ENCODE measurements at regions not wholly inside any gene's neighbourhood (a gene's known extent, or its start where the extent isn't known, plus 50 kb on each side); places are given as distances from the start of the nearest gene placed in this dataset.

DNA sequence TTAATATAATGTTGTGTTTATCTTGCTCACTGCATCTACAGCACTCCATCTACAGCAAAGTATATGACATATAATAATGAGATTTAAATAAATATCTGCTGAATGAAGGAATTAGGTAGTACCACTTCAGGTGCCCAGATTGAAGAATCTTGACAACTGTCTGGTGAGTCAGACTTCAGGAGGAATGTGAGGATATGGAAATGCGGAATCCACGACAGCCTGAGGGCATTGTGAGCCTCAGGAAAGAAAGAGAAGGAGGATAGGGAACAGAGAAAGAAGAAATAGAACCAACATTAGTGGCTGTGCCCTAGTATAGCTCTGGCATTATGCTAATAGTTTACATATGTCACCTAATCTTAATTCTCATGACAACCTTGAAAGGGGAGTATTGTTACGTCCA lies 304.4 kb downstream of the AASDHPPT start:
- TF ChIP-seq GATA2 (IDR thresholded peaks at IDR 0.05; ENCODE audit: low read depth, low read length) (no peak), GATA3 (IDR thresholded peaks at IDR 0.05; ENCODE audit: low read depth, low read length) (no peak)

DNA sequence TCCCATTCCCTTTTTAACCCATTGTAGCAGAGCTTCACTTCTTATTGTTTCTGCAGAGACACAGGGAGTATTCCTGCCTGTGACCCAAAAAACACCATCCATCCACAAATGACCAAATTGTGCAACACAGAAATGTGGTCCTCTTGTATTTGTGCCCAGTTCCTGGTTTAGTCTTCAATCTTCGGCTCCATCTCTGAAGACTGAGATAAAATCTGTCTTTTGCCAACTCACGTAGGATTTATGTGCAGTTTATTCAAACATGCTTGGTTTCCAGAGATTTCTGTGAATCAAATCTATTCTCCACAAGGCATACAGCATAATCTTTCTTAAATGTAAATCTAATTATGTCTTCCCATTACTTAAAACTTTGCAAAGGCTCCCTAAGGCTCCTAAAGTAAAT lies 307.0 kb downstream of the AASDHPPT start:
- TF ChIP-seq GATA3 (IDR thresholded peaks at IDR 0.05; ENCODE audit: low read depth, low read length) (no peak), GATA2 (IDR thresholded peaks at IDR 0.05; ENCODE audit: low read depth, low read length) (no peak)

DNA sequence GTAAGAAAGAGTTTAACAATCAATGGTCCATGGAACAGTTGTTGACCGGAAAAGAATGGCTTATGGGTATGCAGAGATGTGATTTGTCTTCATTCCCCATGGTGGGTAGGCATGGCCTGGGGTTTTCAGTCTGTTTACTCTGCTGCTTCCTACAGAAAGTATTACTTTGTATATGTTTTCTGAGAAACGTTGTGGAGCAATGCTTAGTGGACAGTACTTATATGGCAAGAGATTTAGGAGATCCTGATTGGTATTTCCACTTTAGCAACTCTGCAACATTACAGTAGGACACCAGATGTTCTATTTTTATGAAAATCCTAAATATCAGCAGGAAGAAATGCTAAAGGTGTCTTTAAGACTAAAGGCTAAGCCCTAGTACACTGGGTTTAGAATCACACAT lies 309.1 kb downstream of the AASDHPPT start:
- TF ChIP-seq GATA2 (IDR thresholded peaks at IDR 0.05; ENCODE audit: low read depth, low read length), result no peak
- no peak for TF ChIP-seq GATA3 (IDR thresholded peaks at IDR 0.05; ENCODE audit: low read depth, low read length)

DNA sequence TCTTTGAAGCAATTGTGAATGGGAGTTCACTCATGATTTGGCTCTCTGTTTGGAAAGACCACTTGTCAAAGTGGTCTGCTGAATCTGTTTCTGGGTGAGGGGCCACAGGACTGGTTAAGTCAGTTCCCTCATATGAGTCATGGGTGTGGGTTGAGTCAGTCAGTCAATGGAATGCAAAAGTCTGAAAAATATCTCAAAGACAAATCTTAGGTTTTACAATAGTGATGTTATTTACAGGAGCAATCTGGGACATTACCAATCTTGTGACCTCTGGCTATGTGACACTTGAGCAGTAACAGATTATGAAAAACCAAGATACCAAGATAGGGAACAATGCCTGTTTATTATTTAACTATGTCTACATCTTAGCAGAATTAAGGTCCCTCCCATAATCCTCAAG lies 311.6 kb downstream of the AASDHPPT start:
- no peak for TF ChIP-seq GATA2 (IDR thresholded peaks at IDR 0.05; ENCODE audit: low read depth, low read length)
- no peak for TF ChIP-seq GATA3 (IDR thresholded peaks at IDR 0.05; ENCODE audit: low read depth, low read length)

DNA sequence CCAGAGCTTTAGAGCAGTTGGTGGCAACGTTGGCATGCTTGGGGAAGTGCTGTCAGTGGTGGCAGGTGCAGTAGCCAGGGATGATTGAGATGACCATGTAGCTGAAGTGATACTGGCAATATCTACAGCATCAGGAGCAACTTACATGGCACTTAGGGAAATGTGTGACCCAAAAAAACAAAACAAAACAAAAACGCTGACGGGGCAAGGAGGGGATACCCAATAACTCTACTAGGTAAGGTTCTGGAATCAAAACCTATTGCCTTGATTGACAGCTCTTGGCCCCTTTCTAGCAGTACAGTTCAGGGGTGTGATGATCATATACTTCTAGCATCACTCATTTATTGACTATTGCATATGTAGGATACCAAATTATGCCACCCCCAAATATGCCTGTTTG lies 312.6 kb downstream of the AASDHPPT start:
- no peak for TF ChIP-seq GATA2 (IDR thresholded peaks at IDR 0.05; ENCODE audit: low read depth, low read length)
- no peak for TF ChIP-seq GATA3 (IDR thresholded peaks at IDR 0.05; ENCODE audit: low read depth, low read length)

DNA sequence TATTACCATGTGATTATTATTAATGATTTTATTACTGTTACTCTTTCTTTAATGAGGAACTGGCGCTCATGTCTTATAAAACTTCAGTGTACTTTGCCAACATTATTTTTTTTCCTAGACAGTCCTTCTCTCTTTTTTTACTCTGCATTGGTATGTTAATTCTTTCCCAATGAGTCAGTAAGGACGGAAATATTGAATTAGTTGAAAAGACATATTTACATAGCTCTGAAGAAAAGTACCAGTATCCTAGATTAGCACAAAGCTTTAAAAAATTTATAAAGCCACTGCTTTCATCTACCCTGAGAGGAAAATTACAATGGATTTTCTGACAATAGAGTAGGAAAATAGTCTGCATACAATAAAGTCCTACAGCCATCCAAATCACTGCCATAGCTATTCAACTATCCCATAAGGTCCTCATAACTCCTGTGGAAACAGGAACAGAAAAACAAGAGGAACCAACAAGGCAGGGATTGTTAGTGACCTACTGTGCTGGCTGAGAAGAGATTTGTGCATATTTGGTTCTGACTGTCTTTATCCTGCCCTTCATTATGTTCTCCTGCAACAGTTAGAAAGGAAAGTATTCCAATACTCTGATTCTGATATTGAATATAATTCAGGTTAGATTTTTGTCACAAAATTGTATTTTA lies 314.4 kb downstream of the AASDHPPT start:
- TF ChIP-seq GATA2 (IDR thresholded peaks at IDR 0.05; ENCODE audit: low read depth, low read length) (no peak), GATA3 (IDR thresholded peaks at IDR 0.05; ENCODE audit: low read depth, low read length) (no peak)

DNA sequence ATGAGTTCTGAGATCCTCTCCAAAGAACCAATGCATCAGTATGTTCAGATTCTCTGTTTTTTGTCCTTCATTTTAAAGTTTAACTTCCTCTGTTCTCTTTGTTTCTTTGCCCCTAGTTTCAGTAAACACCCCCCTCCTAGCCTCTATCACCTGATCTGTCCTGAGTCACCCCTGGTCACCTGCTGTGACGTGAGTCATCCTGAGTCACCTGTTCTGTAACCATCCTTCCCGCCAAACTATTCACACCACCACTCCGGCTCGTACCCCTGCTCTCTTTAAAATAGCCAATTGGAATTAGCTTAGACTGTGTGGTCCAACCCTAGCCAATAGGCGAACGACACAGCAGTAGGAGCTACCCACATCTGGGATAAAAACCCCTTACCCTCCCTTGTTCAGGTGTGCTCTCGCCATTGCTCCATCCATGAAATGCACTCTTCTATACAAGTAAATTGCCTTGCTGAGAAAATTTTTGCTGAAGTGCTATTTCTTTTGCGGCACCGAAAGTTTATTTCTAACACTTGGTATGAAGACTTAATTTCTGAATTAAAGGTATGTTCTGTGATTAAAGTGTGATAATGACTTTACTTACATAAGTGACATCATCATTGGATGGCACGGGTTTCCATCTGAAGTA lies 318.4 kb downstream of the AASDHPPT start:
- TF ChIP-seq GATA3 (IDR thresholded peaks at IDR 0.05; ENCODE audit: low read depth, low read length), result no peak
- no peak for TF ChIP-seq GATA2 (IDR thresholded peaks at IDR 0.05; ENCODE audit: low read depth, low read length)

DNA sequence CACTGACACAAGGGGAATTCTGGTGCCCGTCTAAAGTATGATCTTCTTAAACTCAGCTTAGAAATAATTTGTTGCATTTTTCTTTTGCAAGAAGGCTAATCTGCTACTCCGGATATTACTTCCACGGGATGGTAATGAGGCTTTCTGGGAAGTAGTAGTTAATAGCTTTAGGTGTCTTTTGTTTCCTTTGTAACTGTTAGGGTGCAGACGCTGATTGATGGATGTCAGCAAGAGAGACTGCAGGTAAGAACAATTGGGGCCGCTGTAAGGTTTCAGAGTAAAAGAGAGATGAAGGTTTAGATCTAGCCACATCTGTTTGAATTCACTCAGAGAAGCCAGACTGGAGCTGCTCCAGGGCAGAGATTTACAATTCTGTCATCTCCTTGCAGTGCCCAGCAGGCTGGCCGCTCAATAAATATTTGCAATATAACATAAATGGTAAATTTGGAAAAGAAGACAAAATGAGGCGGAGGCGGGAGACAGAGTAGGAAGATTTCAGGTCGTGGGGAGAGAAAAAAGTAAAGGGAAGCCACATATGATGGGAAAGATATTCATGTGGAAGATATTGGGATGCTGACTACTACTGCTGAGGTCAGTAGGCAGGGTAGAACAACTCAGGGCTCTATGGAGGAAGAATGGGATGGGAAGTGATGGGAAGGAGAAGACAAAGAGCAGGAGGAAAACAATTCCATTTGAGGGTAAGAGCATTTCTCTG lies 320.5 kb downstream of the AASDHPPT start:
- no peak for TF ChIP-seq GATA2 (IDR thresholded peaks at IDR 0.05; ENCODE audit: low read depth, low read length)

DNA sequence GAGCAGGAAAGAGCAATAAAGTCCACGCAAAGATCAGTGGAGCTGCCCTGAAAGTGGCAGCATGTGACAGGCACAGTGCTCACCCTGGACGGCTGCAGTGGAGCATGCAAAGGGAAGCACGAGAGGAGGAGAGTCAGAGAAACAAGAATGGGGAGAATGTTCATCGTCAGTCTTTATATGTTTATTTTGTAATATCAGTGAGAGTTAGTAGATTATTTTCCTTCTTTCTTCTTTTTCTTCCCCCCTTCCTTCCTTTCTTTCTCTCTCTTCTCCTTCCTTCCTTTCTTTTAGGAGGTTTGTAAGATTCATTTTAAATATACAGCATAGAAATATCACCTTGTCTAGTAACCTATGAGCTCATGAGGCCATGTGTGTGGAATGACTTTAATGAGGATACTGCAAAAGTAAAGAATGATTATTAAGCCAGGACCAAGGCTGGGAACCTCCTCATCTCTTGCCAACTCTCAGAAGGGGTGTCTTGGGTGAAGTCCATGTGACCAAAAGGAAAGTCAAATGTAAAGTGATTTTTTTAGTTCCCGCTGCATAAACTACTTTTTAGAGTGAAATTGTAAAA lies 321.1 kb downstream of the AASDHPPT start:
- TF ChIP-seq GATA2 (IDR thresholded peaks at IDR 0.05; ENCODE audit: low read depth, low read length) (no peak), GATA3 (IDR thresholded peaks at IDR 0.05; ENCODE audit: low read depth, low read length) (no peak)

DNA sequence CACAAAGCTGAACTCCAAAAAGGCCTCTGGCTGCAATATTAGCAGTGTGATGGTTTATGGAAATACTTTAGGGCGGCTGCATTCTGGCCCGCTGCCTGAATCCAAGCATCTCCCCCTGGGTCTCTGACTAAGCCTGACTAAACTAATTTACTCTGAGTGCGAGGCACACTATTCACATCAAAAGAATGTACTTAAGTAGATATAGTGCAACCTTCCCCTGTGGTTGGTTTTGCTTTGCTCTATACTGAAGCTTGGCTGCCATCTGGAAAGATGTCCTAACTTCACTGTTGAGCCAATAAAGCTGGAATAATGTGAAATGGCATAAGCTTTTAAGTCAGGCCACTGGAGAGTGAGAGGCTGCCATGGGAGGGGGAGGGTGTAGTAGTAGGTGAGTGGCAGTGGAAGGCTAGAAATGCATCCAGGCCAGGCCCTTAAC lies 321.6 kb downstream of the AASDHPPT start:
- no peak for TF ChIP-seq GATA2 (IDR thresholded peaks at IDR 0.05; ENCODE audit: low read depth, low read length)
- TF ChIP-seq GATA3 (IDR thresholded peaks at IDR 0.05; ENCODE audit: low read depth, low read length), result no peak

DNA sequence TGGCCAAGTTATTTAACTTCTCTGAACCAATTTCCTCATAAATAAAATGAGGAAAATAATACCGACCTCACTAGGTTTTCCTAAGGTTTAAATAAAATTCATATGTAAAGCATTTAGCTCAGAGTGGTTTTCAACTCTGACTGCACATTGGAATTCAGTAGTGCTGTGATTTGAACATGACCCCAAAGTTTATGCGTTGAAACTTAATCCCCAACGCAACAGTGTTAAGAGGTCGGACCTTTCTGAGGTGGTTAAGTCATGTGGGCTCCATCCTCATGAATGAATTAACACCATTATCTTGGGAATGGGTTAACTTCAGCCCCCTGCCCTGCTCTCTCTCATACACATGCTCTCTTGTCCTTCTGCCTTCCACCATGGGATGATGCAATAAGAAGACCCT lies 322.2 kb downstream of the AASDHPPT start:
- TF ChIP-seq GATA2 (IDR thresholded peaks at IDR 0.05; ENCODE audit: low read depth, low read length), result no peak
- no peak for TF ChIP-seq GATA3 (IDR thresholded peaks at IDR 0.05; ENCODE audit: low read depth, low read length)

DNA sequence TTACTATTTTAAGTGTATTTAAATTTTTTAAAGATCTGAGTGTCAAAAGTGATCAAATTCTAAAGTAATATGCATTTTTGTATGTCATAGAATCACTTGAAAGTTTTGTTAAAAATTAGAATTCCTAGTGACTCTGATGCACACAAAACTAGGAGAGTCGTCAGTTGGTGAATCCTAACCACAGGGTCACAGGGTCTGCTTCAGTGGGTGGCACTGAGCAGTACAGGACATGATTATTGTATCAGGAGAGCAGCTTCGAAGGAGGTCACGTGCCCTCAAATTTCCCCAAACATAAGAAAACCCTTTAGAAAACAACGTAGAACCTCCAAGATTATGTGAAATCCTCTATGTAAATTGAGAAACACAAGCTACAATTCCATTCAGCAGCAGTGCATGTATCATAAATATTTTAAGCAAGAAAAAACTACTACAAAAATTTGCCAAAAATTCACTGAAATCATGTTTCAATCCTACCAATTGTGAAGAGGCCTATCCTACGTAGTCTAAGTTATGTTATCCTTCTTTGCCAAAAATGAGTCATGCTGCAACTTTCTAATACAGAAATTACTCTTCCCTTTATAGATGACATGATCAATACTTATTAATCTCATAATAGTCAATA lies 323.6 kb downstream of the AASDHPPT start:
- TF ChIP-seq GATA3 (IDR thresholded peaks at IDR 0.05; ENCODE audit: low read depth, low read length) (no peak), GATA2 (IDR thresholded peaks at IDR 0.05; ENCODE audit: low read depth, low read length) (no peak)

DNA sequence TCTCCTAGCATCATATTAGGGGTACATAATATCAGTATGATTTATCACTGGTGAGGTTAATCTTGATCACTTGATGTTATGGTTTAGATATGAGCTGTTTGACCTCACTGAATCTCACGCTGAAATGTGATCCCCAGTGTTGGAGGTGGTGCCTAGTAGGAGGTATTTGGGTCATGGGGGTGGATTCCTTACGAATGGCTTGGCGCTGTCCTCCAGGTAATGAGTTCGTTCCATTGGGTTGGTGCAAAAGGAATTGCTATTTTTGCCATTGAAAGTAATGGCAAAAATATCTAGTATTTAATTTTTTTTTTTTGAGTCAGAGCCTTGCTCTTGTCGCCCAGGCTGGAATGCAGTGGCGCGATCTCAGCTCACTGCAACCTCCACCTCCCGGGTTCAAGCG lies 326.3 kb downstream of the AASDHPPT start:
- TF ChIP-seq GATA3 (IDR thresholded peaks at IDR 0.05; ENCODE audit: low read depth, low read length) (no peak), GATA2 (IDR thresholded peaks at IDR 0.05; ENCODE audit: low read depth, low read length) (no peak)

DNA sequence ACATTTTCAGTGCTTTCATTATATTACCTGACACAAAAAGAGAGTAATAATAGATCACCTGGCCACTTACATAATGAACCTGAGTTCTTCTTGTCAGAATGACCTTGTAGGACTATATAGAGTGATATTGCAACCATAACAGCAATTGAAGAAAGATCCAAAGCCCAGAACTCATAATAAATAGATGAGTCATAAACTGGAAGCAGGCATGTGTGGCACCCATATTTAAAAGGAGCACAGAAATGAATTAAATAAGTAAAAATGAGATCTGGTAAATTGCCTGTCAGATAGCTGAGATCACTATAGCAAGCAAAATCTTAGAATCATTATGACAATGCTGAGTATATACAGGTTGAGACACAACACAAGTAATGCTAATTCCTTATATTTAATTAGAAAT lies 331.8 kb downstream of the AASDHPPT start:
- no peak for TF ChIP-seq GATA3 (IDR thresholded peaks at IDR 0.05; ENCODE audit: low read depth, low read length)
- TF ChIP-seq GATA2 (IDR thresholded peaks at IDR 0.05; ENCODE audit: low read depth, low read length), result no peak
